Endothelial cell of umbilical vein (primary cell): ENCODE measurements at regions not wholly inside any gene's neighbourhood (a gene's known extent, or its start where the extent isn't known, plus 50 kb on each side); places are given as distances from the start of the nearest gene placed in this dataset.

ENCODE experiments used
- BruUV-seq: library from RNA; stranded (reverse); fragments of 400-500 nt; replicated peaks from 2 replicates; lab custom pipeline; 2021; lab: Mats Ljungman, UMichigan
- CTCF ChIA-PET: fragments of 300-600, 350-600 bp; sonication (Branson Sonifier 250); formaldehyde crosslinking; loops from one replicate; lab custom pipeline; 2021; ENCODE audit warnings: antibody characterized with exemption, inconsistent platforms; lab: Charles Lee
- POLR2A ChIA-PET: fragments of 300-600, 350-600 bp; sonication (Branson Sonifier 250); formaldehyde crosslinking; loops from one replicate; lab custom pipeline; 2021; ENCODE audit warnings: antibody characterized with exemption, inconsistent platforms; lab: Charles Lee
- DNase-seq: peaks from one replicate; pipeline ENCODE4 v3.0.0-alpha.2; 2011; ENCODE audit warnings: low read depth, low spot score
- FAIRE-seq: peaks from 2 replicates; lab custom pipeline; 2011; peaks lifted over from hg19 to GRCh38; lab: Jason Lieb, UNC
- H2AFZ ChIP-seq: 2 replicates; pipeline ENCODE4 v1.6.0; 2012; ENCODE audit warnings: low read depth, low read length, control low read depth, inconsistent platforms
- H3K27ac ChIP-seq: 2 replicates; pipeline ENCODE4 v1.5.1; 2011; ENCODE audit warnings: low read depth, mild to moderate bottlenecking, control low read depth, low read length, moderate library complexity; ENCODE audit not compliant: insufficient read depth
- H3K27me3 ChIP-seq, 2 experiments: 2 replicates each; pipeline versions ENCODE4 v1.6.0 to v1.6.1; 2011; ENCODE audit warnings: low read length in 2 of 2, mixed read lengths in 1 of 2; ENCODE audit not compliant: control insufficient read depth in 2 of 2, insufficient read depth in 2 of 2
- H3K36me3 ChIP-seq, 2 experiments: 2 replicates in 1 of 2; 3 replicates in 1 of 2; pipeline ENCODE4 v1.5.1; 2011; ENCODE audit warnings: low read length in 2 of 2, mild to moderate bottlenecking in 1 of 2, moderate library complexity in 1 of 2; ENCODE audit not compliant: control insufficient read depth in 2 of 2, insufficient read depth in 2 of 2; ENCODE audit errors: extremely low read depth in 1 of 2
- H3K4me1 ChIP-seq: 3 replicates; pipeline ENCODE4 v1.5.1; 2011; ENCODE audit warnings: mild to moderate bottlenecking, low read length; ENCODE audit not compliant: control insufficient read depth, insufficient read depth; ENCODE audit errors: extremely low read depth
- H3K4me2 ChIP-seq: 2 replicates; pipeline ENCODE4 v1.6.1; 2011; ENCODE audit warnings: low read length, control low read depth, mixed read lengths; ENCODE audit not compliant: insufficient read depth
- H3K4me3 ChIP-seq, 3 experiments: fragments of 200-600 bp in 1 of 3; sonication (generic), shearing (Covaris generic) in 1 of 3; replicated peaks in 1 of 3; 2 replicates each; pipeline ENCODE4 v1.5.1; 2011 to 2016; ENCODE audit warnings: control low read depth in 3 of 3, low read length in 3 of 3, mild to moderate bottlenecking in 2 of 3, inconsistent platforms in 1 of 3, low read depth in 1 of 3, moderate library complexity in 1 of 3; ENCODE audit not compliant: insufficient read depth in 1 of 3
- H3K79me2 ChIP-seq: 2 replicates; pipeline ENCODE4 v1.6.0; 2012; ENCODE audit warnings: low read length, inconsistent platforms; ENCODE audit not compliant: control insufficient read depth, insufficient read depth
- H3K9ac ChIP-seq: replicated peaks from 2 replicates; pipeline ENCODE3; 2011; ENCODE audit warnings: low read length, control low read depth; ENCODE audit not compliant: insufficient read depth; ENCODE audit errors: extremely low read depth
- H3K9me1 ChIP-seq: replicated peaks from 3 replicates; pipeline ENCODE4 v1.6.0; 2011; ENCODE audit warnings: mild to moderate bottlenecking, low read length; ENCODE audit not compliant: control insufficient read depth, insufficient read depth; ENCODE audit errors: extremely low read depth
- H3K9me3 ChIP-seq: replicated peaks from 2 replicates; pipeline ENCODE4 v1.5.1; 2012; ENCODE audit warnings: low read length, inconsistent platforms; ENCODE audit not compliant: control insufficient read depth, insufficient read depth
- H4K20me1 ChIP-seq: replicated peaks from 2 replicates; pipeline ENCODE3; 2011; ENCODE audit warnings: mild to moderate bottlenecking, low read length; ENCODE audit not compliant: control insufficient read depth, insufficient read depth; ENCODE audit errors: extremely low read depth
- CTCF ChIP-seq, 2 donors: IDR thresholded peaks; 1 replicate in 1 of 2; 2 replicates in 1 of 2; pipeline ENCODE4 v1.5.1; 2011; ENCODE audit warnings: low read length in 2 of 2, mild to moderate bottlenecking in 2 of 2, moderate library complexity in 2 of 2, control low read depth in 1 of 2, inconsistent platforms in 1 of 2, low read depth in 1 of 2; ENCODE audit not compliant: insufficient read depth in 1 of 2; ENCODE audit errors: extremely low read depth in 1 of 2
- EZH2 ChIP-seq: IDR thresholded peaks from 2 replicates; pipeline ENCODE4 v1.6.1; 2012; ENCODE audit warnings: borderline replicate concordance, low read depth, mild to moderate bottlenecking, moderate library complexity, low read length, inconsistent platforms; ENCODE audit not compliant: severe bottlenecking
- FOS ChIP-seq: IDR thresholded peaks from 2 replicates; pipeline ENCODE4 v1.6.1; 2011; ENCODE audit warnings: mild to moderate bottlenecking, low read length, moderate library complexity, borderline replicate concordance; ENCODE audit not compliant: insufficient read depth
- GATA2 ChIP-seq: IDR thresholded peaks from 2 replicates; pipeline ENCODE4 v1.7.0; 2011; ENCODE audit warnings: low read depth, mild to moderate bottlenecking, moderate library complexity, mixed read lengths, low read length; ENCODE audit not compliant: insufficient read length, insufficient read depth
- JUN ChIP-seq: IDR thresholded peaks from 2 replicates; pipeline ENCODE4 v1.6.1; 2011; ENCODE audit warnings: borderline replicate concordance, low read depth; ENCODE audit not compliant: insufficient read length, insufficient read depth
- MAX ChIP-seq: IDR thresholded peaks from 2 replicates; pipeline ENCODE4 v1.6.1; 2011; ENCODE audit not compliant: insufficient read depth, insufficient read length
- MYC ChIP-seq: IDR thresholded peaks from one replicate; pipeline ENCODE4 v1.6.1; 2011; ENCODE audit warnings: mild to moderate bottlenecking, low read depth, low read length
- POLR2A ChIP-seq: IDR thresholded peaks from 2 replicates; pipeline ENCODE4 v1.6.1; 2012; ENCODE audit warnings: low read depth, mild to moderate bottlenecking, control low read depth, low read length
- POLR2AphosphoS5 ChIP-seq: IDR thresholded peaks from 2 replicates; pipeline ENCODE4 v1.6.1; 2012; ENCODE audit warnings: low read depth, mild to moderate bottlenecking, control low read depth, low read length, moderate library complexity; ENCODE audit not compliant: insufficient read depth
- dilution Hi-C: fragments of 300-500 bp; cut with MboI; formaldehyde crosslinking; loops from one replicate; pipeline ENCODE4 v1.15.0; 2019; ENCODE audit warnings: low sequenced_read_pairs; ENCODE audit not compliant: extremely low pct_ligation_motif_present
- intact Hi-C: fragments of 100-400 bp; cut with micrococcal nuclease; formaldehyde crosslinking; loops from one replicate; pipeline ENCODE4 v1.10.0; 2022

GRCh38 chr21:32921632-32922230 is 104.0 kb upstream of the OLIG2 start:
- Histone ChIP-seq H3K27ac (no peak overlapping the region), H3K4me1 (no peaks in the 10 kb centered on the region), H3K9me3 (no peaks in the 10 kb centered on the region), H3K4me3 (no peak overlapping the region), H3K9me1 (no peaks in the 10 kb centered on the region), H3K27me3 (peaks cover 4 to 7% of the 10 kb centered on the region in 2 experiments), H4K20me1 (no peaks in the 10 kb centered on the region), H3K9ac (no peak overlapping the region), H3K36me3 (no peaks in the 10 kb centered on the region), H3K79me2 (no peaks in the 10 kb centered on the region), H3K4me2 (no peak overlapping the region), H2AFZ (no peak overlapping the region)
- no TSS peak for BruUV-seq
- intact Hi-C loops, result loop anchor here (1.0 kb wide), 2 partner anchors 206 to 276 kb away; no protein-coding TSS in a partner anchor
- ChIA-PET CTCF (interaction anchor here (0.9 to 3.1 kb wide), 10 partner anchors 10 to 523 kb away, joined by 3 to 36 read pairs (median 4); no protein-coding TSS in a partner anchor), POLR2A (no interaction called here)
- DNase-seq (peak; percentile 6), FAIRE-seq (no peak)
- dilution Hi-C loops, result no loop called here
- TF ChIP-seq FOS (no peak), CTCF (IDR thresholded peaks at IDR 0.05; ENCODE audit: extremely low read depth in 1 of 2, insufficient read depth in 1 of 2, low read depth in 1 of 2, low read length in 2 of 2) (peak; percentile 61 to 65), GATA2 (peak; percentile 19)

- Histone ChIP-seq H4K20me1 (no peaks in the 10 kb centered on the region), H3K36me3 (no peaks in the 10 kb centered on the region), H3K9ac (no peak overlapping the region), H3K9me1 (no peaks in the 10 kb centered on the region), H3K4me3 (no peak overlapping the region), H3K27ac (no peak overlapping the region), H2AFZ (no peak overlapping the region), H3K4me2 (no peak overlapping the region), H3K9me3 (no peaks in the 10 kb centered on the region), H3K79me2 (no peaks in the 10 kb centered on the region), H3K27me3 (peaks cover 3 to 4% of the 10 kb centered on the region in 2 experiments), H3K4me1 (no peaks in the 10 kb centered on the region)
- dilution Hi-C loops, result no loop called here
- CTCF ChIA-PET, result interaction anchor here (2.9 kb wide), 1 partner anchor 15 kb away, joined by 16 read pairs; no protein-coding TSS in a partner anchor
- FAIRE-seq (no peak), DNase-seq (no peak)
- POLR2A ChIA-PET, result no interaction called here
- TF ChIP-seq EZH2 (no peak), POLR2A (no peak), FOS (no peak), GATA2 (no peak), JUN (no peak), POLR2AphosphoS5 (no peak), MAX (no peak), CTCF (IDR thresholded peaks at IDR 0.05; ENCODE audit: extremely low read depth in 1 of 2, insufficient read depth in 1 of 2, low read depth in 1 of 2, low read length in 2 of 2) (no peak), MYC (no peak)
- intact Hi-C loops, result no loop called here
- BruUV-seq, result no TSS peak
These were observed 100.6 kb upstream of the OLIG2 start for GRCh38 chr21:32925098-32925497.
